RPMI7951 (cell line): ENCODE measurements at regions not wholly inside any gene's neighbourhood (a gene's known extent, or its start where the extent isn't known, plus 50 kb on each side); places are given as distances from the start of the nearest gene placed in this dataset.

Experiments used
- DNase-seq: peaks from one replicate; pipeline ENCODE4 v3.0.0-alpha.2; 2012; ENCODE audit warnings: low read depth

- peak; percentile 51 for DNase-seq
Measured at GRCh38 chr2:12313445-12314126, 403.1 kb upstream of the TRIB2 start.

- no peak for DNase-seq
Measured at GRCh38 chr2:12314127-12314760, 402.5 kb upstream of the TRIB2 start.

GRCh38 chr2:12315224-12315623, 401.5 kb upstream of the TRIB2 start:
- no peak for DNase-seq

- peak; percentile 49 for DNase-seq
Measured at GRCh38 chr2:12316476-12316875, 400.3 kb upstream of the TRIB2 start.

- no peak for DNase-seq
Measured at GRCh38 chr2:12317286-12317685, 399.4 kb upstream of the TRIB2 start.

GRCh38 chr2:12317814-12318426, 398.8 kb upstream of the TRIB2 start:
- DNase-seq = peak; percentile 98

GRCh38 chr2:12318427-12319057, 398.2 kb upstream of the TRIB2 start:
- peak; percentile 100 for DNase-seq

GRCh38 chr2:12320027-12320734, 396.6 kb upstream of the TRIB2 start:
- DNase-seq = no peak

- DNase-seq = peak; percentile 99
Measured at GRCh38 chr2:12320991-12321641, 395.6 kb upstream of the TRIB2 start.

- DNase-seq = peak; percentile 71
Measured at GRCh38 chr2:12321886-12322285, 394.9 kb upstream of the TRIB2 start.

- DNase-seq = peak; percentile 94
Measured at GRCh38 chr2:12325806-12326205, 390.9 kb upstream of the TRIB2 start.

- no peak for DNase-seq
Measured at GRCh38 chr2:12326449-12327190, 390.1 kb upstream of the TRIB2 start.

GRCh38 chr2:12330916-12331315, 385.8 kb upstream of the TRIB2 start:
- peak; percentile 76 for DNase-seq

GRCh38 chr2:12331698-12332097, 385.0 kb upstream of the TRIB2 start:
- no peak for DNase-seq

- DNase-seq = no peak
Measured at GRCh38 chr2:12333293-12333692, 383.4 kb upstream of the TRIB2 start.

- DNase-seq = no peak
Measured at GRCh38 chr2:12334412-12334966, 382.2 kb upstream of the TRIB2 start.

- DNase-seq = no peak
Measured at GRCh38 chr2:12335131-12335530, 381.6 kb upstream of the TRIB2 start.

GRCh38 chr2:12335995-12336394, 380.7 kb upstream of the TRIB2 start:
- no peak for DNase-seq

- no peak for DNase-seq
Measured at GRCh38 chr2:12338946-12339697, 377.6 kb upstream of the TRIB2 start.

GRCh38 chr2:12340164-12340563, 376.6 kb upstream of the TRIB2 start:
- DNase-seq = peak; percentile 71
